GM19468 (cell line): ENCODE measurements at regions not wholly inside any gene's neighbourhood (a gene's known extent, or its start where the extent isn't known, plus 50 kb on each side); places are given as distances from the start of the nearest gene placed in this dataset.
"Not testable (repeated sequence)": the region's sequence is repeated elsewhere in the genome, so short reads cannot be mapped to it uniquely, and the experiment has no call there.

Experiments
- ATAC-seq: cut with Tn5 transposase; IDR thresholded peaks from one replicate; pipeline ENCODE4 v1.9.1; 2021; ENCODE audit warnings: mild to moderate bottlenecking, moderate library complexity, moderate number of reproducible peaks; ENCODE audit not compliant: unreplicated experiment; ENCODE audit errors: extremely low read depth

GRCh38 chr22:48834404-48834803 lies 993.3 kb downstream of the BRD1 start:
- ATAC-seq: no peak

- no peak for ATAC-seq
Measured at GRCh38 chr22:48832592-48832991, 995.1 kb downstream of the BRD1 start.

GRCh38 chr22:48829908-48830307 lies 997.8 kb downstream of the BRD1 start:
- ATAC-seq: no peak

- no peak for ATAC-seq
Measured at GRCh38 chr22:48828688-48829087, 999.0 kb downstream of the BRD1 start.

GRCh38 chr22:48827904-48828555 lies 999.6 kb downstream of the BRD1 start:
- ATAC-seq: no peak

- no peak for ATAC-seq
Measured at GRCh38 chr22:48827268-48827846, 1000.3 kb downstream of the BRD1 start.

GRCh38 chr22:48826546-48826945 lies 1001.1 kb downstream of the BRD1 start:
- no peak for ATAC-seq

GRCh38 chr22:48825802-48826520 lies 1001.7 kb downstream of the BRD1 start:
- ATAC-seq: no peak

- no peak for ATAC-seq
Measured at GRCh38 chr22:48824712-48825651, 1002.7 kb downstream of the BRD1 start.

- no peak for ATAC-seq
Measured at GRCh38 chr22:48823941-48824340, 1003.7 kb downstream of the BRD1 start.

- no peak for ATAC-seq
Measured at GRCh38 chr22:48822278-48823233, 1005.1 kb downstream of the BRD1 start.

- no peak for ATAC-seq
Measured at GRCh38 chr22:48821727-48822126, 1005.9 kb downstream of the BRD1 start.

GRCh38 chr22:48821346-48821690 lies 1006.4 kb downstream of the BRD1 start:
- ATAC-seq: no peak

- ATAC-seq: no peak
Measured at GRCh38 chr22:48820481-48821345, 1007.0 kb downstream of the BRD1 start.

- ATAC-seq: no peak
Measured at GRCh38 chr22:48819961-48820360, 1007.7 kb downstream of the BRD1 start.

GRCh38 chr22:48819232-48819631 lies 1008.4 kb downstream of the BRD1 start:
- ATAC-seq: no peak

GRCh38 chr22:48817491-48817890 lies 1010.2 kb downstream of the BRD1 start:
- not testable (repeated sequence) for ATAC-seq

- no peak for ATAC-seq
Measured at GRCh38 chr22:48811885-48812284, 1015.8 kb downstream of the BRD1 start.
